Activated CD8-positive, alpha-beta memory T cell treated with anti-CD3 and anti-CD28 coated beads, Interleukin-2, amount 50 U/mL, for 48 hours (primary cell): ENCODE measurements at regions not wholly inside any gene's neighbourhood (a gene's known extent, or its start where the extent isn't known, plus 50 kb on each side); places are given as distances from the start of the nearest gene placed in this dataset.

ENCODE experiments used
- DNase-seq: peaks from one replicate; pipeline ENCODE4 v3.0.0-alpha.2; 2020

DNA sequence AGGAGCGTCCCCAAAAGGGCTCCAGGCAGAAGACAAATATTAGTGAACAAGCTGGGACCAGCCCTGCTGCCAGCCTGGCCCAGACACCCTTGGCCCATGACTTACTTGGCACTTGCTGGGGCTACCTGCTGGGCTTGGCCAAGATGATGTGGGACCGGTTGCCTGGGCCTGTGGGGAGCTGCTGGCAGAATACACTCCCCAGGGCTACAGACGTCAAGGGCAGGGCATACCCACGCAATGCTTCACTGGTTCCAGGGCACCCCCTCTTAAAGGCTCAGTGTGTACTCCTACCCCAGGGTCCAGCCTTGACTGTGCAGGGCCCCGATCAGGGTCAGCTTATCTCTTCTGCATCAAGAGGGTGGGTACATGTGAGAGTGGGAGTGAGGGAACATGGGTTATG, 106.5 kb upstream of the SLC2A1 start:
- no peak for DNase-seq

DNA sequence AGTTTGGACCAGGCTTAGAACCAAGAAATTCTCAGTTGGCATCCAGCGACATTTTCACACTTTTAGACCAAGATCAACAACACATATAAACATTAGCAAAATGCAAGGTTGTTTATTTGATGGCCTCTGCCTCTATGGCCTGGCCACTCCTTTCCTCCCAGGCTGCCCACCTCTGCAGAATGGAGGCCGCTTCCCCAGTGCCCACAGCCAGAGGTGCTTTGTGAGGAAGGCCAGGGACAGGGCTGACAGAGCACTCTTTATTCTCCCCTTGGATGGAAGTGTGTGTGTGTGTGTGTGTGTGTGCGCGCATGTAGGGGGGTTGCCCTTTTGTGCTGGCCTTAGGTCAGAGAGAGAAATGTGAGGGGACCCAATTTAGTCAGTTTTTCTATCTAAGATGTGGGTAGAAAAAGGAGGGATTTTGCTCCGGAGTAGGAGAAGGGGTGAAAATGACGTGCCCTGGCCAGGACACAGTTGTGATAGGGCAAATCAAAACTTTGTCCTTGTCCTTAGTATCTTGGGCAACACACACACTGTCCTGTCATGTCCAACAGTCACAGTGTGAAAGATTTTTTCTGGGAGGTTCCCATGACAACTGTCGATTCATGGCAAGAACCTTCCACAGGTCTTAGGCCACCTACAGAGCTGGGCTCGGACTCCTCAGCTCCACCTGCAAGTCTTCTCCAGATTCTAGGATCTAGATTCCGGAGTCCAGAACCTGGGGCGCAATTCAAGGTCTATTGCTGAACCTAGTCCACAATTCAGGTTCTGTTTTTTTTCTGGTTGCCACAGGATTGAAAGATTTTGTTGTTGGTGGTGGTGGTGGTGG, 104.9 kb upstream of the SLC2A1 start:
- no peak for DNase-seq

DNA sequence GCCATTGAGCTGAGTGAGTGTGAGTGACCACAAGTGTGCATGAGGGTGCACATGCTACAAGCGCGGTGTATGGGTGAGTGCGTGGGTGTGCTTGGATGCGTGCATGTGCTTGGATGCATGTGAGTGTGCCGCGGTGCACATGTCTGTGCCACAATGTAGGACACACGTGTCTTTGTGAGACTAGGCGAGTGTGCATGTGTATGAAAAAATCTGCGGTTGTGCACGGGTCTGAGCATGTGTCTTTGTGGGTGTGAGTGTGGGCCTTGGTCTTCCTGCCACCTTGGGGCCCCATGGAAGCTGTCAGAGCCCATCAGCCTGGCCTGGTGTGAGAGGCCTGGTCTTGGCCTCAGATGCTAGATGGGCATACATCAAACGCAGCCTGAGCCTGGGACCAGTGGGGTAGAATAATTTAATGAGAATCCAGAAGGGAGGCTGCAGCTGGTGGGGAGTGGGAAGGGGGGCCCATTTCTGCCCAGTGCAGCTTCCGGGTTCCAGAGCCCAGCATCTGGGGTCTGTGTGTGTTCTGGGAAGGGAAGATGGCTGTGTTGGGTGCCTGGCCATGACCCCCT, 103.9 kb upstream of the SLC2A1 start:
- no peak for DNase-seq

DNA sequence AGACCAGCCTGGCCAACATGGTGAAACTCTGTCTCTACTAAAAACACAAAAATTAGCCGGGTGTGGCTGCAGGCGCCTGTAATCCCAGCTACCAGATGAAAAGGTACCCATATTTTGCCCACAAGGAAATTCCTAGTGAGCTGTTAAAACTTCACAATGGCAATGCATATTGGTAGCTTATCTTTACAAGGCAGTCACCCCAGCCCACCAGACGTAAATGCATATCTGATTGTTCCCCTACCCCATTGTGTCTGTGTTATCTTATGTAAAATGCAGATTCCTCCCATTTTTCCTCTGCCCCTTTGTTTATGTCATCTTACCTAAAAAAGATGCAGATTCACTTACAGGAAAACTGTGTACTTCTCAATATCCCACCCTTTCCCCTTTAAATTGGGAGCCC, 103.1 kb upstream of the SLC2A1 start:
- DNase-seq: no peak

- DNase-seq: no peak
These were observed 101.2 kb upstream of the SLC2A1 start for GRCh38 chr1:43059640-43060574.

DNA sequence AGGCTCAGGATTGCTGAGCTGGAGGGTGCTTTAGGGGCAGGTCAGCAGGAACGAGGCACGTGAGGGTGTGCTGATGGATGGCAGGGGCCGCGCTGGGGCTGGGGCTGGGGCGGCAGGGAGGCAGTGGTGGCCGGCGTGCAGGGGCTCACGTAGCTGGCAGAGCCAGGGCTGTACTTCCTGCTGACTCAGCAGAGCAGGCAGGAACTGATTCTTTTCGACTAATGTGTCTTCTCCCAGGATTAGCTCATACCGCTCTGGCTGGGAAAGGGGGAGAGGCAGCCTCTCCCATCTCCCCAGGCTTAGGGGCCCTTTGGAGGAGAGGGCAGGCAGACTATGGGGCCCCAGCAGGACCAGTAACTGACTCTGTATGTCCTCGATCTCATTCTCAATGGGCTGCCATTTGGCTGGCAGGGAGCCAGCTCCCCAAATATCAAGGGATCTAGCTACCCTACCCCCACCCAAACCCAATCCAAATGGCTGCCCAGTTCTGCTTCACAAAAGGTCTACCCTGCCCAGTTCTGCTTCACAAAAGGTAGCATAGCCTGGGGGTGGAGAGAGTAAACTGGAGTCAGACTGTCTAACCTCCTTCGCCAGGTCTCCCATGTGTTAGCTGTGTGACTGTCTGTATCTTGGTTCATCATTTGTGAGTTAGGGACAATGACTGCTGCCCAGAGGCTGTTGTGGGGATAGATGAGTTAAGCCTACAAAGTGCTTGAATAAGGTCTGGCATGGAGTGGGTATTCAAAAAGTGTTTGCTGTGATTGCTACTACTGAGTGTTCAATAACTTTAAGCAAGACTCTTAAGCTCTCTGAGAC, 100.1 kb upstream of the SLC2A1 start:
- DNase-seq: peak; percentile 69

DNA sequence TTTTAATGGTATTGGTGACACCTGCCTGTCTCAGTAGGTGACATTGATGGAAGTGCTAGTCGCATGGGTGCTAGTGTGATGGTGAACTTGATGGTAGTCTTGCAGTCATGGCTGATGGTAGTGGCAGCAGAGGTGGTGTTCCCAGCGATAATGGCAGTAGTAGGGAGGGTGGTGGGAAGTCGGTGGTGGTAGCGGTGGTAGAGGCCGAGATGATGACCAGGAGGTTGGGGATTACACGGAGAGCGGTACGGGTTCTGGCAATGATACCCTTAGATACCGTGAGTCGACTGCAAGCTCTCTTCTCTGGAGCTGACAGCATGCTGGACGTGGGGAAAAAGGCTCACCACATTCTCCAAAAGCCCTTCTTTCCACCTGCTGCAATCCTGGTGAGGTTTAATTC, 99.4 kb upstream of the SLC2A1 start:
- peak; percentile 50 for DNase-seq

GRCh38 chr1:43057567-43057966, 98.9 kb upstream of the SLC2A1 start:
- no peak for DNase-seq

GRCh38 chr1:43056981-43057391, 98.3 kb upstream of the SLC2A1 start:
- DNase-seq: no peak

DNA sequence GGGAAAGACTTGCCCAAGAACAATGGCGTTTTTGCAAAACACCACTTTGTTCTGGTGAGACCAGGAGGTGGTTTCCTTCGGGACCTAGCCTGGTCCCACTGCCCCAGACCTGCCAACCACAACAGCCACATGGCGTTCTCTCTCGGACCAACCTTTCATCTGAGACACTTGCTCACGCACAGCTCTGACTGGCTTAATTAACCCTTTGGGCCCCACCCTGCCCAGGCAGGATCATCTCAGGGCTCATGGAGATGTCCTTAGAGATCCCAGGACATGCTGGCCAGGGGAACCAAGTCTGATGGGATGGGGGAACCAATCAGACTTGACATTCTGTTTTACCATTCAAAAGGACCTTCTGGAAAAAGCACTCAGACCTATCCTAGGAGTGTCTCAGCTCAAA, 97.8 kb upstream of the SLC2A1 start:
- peak; percentile 42 for DNase-seq

DNA sequence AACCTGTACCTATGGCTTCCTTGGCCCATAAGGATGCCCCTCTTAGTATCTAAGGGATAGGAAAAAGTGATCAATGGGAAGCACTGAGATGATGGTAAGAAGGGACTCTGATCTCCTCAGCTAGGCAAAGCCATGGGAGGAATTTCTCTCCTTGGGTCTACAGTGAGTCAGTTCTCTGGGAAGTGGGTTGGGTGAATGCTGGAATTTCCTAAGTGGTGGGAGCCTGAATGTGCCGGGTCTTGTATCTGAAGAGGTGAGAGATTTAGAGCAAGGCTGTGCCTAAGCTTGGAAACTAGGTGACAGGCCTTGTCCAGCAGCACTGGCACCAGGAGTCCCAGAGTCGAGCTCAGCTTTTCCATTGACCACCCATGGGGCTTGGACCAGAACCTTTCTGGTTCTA, 96.3 kb upstream of the SLC2A1 start:
- DNase-seq: no peak

GRCh38 chr1:43052786-43053439, 94.2 kb upstream of the SLC2A1 start:
- no peak for DNase-seq

- DNase-seq: no peak
These were observed 93.7 kb upstream of the SLC2A1 start for GRCh38 chr1:43052322-43052721.

GRCh38 chr1:43049481-43049880, 90.8 kb upstream of the SLC2A1 start:
- DNase-seq: no peak

DNA sequence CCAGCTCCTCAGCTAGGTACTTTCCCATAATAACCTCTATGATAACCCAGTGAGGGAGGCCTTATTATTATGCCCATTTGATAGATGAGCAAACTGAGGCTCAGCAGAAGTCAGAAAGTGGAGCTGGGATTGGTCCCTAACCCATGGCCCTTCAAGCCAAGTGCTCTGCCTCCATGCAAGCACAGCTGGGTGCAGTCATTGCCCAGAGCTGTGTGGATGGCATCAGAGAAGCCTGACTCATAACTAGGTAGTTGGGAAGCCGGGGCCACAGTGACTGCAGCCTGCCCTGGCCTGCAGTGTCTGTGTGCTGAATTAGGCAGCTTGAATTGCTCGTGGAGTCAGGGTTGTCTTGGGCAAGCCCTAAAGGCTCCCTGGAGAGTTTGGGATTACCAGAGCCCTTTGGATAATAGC, 89.9 kb upstream of the SLC2A1 start:
- DNase-seq: no peak

DNA sequence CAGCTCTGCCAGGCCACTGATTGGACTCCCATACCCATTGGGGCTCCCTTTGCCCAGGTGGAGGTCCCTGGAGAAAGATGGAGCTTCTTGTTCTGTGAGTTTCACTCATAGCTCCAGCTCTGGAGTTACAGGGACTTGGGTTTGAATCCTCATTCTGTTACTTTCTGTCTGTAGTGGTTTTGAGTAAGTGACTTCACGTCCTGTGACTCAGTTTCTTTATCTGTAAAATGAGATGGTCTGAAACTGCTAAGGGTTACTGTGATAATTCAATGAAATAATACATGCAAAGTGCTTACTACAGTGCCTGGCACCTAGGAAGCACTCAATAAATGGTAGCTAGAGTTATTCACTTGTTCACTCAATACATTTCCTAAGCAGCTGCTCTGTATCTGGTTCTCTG, 88.5 kb upstream of the SLC2A1 start:
- DNase-seq: no peak

DNA sequence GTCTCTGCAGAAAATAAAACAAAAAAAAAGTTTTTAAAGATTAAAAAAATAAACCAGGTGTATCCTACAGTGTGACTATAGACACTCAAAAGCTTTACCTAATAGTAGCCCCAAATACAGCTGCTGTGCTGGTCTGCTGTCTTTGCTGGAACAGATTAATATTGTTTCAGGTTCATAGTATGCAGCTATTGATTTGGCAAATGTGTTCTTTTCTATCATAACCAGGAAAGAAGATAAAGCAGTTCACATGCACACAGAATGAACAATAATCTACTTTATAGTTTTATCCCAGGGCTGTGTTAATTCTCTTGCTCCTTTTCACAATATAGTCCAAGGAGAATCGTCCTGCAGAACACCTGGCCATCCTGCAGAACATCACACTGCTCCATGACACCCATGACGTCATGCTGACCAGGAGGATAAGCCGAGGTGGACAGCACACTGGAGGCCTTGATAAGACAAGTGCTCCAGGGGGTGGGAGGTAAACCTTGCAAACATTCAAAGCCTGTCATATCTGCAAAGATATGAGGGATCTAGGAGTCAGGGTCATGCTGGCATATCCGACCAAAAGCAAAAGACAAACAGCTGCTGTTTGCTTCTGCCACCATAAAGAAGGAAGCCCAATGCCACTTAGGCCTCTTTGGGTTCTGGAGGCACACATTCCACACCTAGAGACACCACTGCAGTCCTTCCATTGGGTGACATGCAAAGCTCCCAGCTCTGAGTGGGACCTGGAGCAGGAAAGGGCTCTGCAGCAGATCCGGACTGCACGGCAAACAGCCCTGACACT, 86.1 kb upstream of the SLC2A1 start:
- DNase-seq: no peak

- no peak for DNase-seq
These were observed 85.0 kb upstream of the SLC2A1 start for GRCh38 chr1:43043695-43044094.

DNA sequence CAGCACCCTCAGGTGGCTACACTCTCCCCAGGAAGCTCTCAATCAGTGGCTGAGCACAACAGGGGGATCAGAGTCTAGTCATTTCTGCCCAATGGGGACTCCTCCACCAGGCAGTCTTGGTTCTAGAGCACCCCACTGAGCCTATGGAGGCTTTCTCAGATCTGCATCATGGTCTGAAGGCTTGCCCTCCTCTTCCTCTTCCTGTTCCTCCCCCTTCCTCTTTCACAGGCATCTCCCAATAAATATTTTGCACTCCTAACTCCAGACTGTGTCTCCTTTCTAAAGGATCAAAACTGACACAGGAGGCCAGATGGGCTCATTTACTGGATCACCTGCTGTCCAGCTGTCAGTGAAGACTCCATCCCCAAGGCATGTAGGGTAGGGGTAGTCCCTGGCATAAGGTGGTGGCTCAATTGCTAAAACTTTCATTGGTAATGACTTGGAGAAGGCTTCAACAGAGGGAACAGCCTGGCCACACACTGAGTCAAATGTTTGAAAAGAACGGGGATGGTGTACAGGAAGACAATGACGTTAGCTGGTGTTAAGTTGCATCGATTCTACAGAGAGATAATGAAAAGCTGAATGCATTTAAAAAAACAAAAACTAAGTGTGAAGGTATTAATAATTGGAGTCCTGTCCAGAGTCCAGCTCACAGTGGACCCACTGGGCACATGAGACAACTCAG, 84.2 kb upstream of the SLC2A1 start:
- DNase-seq: no peak

DNA sequence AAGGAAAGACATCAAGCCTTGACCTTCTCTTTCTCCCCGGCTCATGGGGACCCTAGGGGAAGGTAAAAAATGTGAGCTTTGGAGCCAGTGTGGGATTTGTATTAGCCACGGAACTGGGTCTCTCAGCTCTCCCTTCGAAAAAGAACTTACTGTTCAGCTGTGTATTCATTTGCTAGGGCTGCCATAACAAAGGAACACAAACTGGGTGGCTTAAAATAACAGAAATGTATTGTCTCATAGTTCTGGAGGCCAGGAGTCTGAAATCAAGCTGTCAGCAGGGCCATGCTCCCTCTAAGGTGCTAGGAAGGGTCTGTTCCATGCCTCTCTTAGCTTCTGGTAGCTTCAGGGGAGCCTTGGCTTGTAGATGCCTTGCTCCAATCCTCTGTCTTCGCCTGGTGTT, 83.5 kb upstream of the SLC2A1 start:
- no peak for DNase-seq

DNA sequence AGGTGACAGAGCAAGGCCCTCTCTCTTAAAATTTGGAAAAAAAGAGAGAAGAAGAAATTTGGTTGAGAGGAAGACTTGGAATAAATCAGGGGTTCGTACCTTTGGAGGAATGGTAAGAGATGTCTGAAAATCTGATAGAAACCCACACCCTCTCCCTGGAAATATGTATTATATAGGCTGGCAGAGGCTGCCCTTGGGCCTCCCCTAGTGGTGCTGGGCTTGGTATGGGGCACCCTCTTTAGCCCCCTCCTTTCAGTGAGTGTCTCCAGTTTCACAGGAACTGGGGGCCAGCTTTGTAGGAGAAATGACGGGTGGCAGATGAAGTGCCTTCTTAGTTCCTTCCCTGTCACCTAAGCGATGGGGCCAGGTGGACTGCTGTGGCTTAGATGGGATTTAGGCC, 82.9 kb upstream of the SLC2A1 start:
- DNase-seq: no peak
